Heart left ventricle (tissue), 13 donors: ENCODE measurements at regions not wholly inside any gene's neighbourhood (a gene's known extent, or its start where the extent isn't known, plus 50 kb on each side); places are given as distances from the start of the nearest gene placed in this dataset.

Source experiments
- POLR2A ChIP-seq, 2 donors: fragments of 450-650 bp; IDR thresholded peaks; one replicate each; pipeline ENCODE4 v1.6.1; 2017; ENCODE audit warnings: antibody characterized with exemption in 2 of 2, mild to moderate bottlenecking in 2 of 2, moderate library complexity in 2 of 2
- TF ChIP-seq, protein P1 (sequence below), 12 donors: fragments of 200-600 bp; sonication (generic) in 4 of 12; IDR thresholded peaks; one replicate each; pipeline versions ENCODE4 v1.5.0 to v1.8.0; 2018 to 2022; ENCODE audit warnings: antibody characterized with exemption in 12 of 12, mild to moderate bottlenecking in 5 of 12
- donor health status: ischemic (EF 13 %, LVEDD 7.1; RV severe dilation, severe dysfunction).
- donor health status: DM: no; HTN: yes; CAD: no.
- donor health status: DM: no; HTN: no; CAD: no.
- donor health status: ischemic (EF 25% LVEDD 6.9; RV normal size, moderate dysfunction).
- donor health status: ischemic (EF 25% LVEDD 5.7; RV mildly dilated, moderate dysfunction).
- donor health status: ischemic (EF 35%, LVEDD 5.7; RV mildly dilated, moderate dysfunction).
- donor health status: nonischemic (EF 11% LVEDD 7.7; RV severe dilation, severe dysfunction).
- donor health status: DM: yes; HTN: yes; CAD: no.
- donor health status: PGD.
- donor health status: ischemic (EF 29% LVEDD 5.4; RV normal size, mild dysfunction).
- donor health status: nonischemic (EF 23%, LVEDD 6.1; RV moderate dilation, normal function).

DNA sequence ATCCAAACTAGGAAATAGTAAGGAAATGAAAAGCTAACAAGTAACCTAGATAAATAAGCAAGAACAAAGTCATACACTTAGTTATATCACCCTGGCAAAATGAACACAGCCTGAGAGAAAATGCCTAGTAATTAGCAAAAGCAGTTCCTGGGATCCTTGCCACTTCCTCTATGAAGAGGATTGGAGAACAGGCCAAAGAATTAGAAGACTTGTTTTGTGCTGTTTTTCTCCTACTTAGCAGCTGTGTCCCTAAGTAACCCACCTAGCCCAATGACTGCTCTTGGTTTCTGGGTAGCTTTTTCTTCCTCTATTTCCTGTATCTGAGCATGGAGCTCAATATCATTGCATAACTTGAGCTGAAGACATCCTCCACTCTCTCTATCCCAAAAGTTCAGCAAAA lies 713.9 kb downstream of the ETS1 start:
- TF ChIP-seq, protein P1, sequence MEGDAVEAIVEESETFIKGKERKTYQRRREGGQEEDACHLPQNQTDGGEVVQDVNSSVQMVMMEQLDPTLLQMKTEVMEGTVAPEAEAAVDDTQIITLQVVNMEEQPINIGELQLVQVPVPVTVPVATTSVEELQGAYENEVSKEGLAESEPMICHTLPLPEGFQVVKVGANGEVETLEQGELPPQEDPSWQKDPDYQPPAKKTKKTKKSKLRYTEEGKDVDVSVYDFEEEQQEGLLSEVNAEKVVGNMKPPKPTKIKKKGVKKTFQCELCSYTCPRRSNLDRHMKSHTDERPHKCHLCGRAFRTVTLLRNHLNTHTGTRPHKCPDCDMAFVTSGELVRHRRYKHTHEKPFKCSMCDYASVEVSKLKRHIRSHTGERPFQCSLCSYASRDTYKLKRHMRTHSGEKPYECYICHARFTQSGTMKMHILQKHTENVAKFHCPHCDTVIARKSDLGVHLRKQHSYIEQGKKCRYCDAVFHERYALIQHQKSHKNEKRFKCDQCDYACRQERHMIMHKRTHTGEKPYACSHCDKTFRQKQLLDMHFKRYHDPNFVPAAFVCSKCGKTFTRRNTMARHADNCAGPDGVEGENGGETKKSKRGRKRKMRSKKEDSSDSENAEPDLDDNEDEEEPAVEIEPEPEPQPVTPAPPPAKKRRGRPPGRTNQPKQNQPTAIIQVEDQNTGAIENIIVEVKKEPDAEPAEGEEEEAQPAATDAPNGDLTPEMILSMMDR (IDR thresholded peaks at IDR 0.05): no peak
- TF ChIP-seq POLR2A (IDR thresholded peaks at IDR 0.05): no peak
